GM12865 (cell line): ENCODE measurements at regions not wholly inside any gene's neighbourhood (a gene's known extent, or its start where the extent isn't known, plus 50 kb on each side); places are given as distances from the start of the nearest gene placed in this dataset.

Experiments used
- DNase-seq: peaks from one replicate; pipeline ENCODE4 v3.0.0; 2010; ENCODE audit warnings: low read depth
- H3K4me3 ChIP-seq: 2 replicates; pipeline ENCODE4 v1.5.1; 2011; ENCODE audit warnings: mild to moderate bottlenecking, low read depth, low read length, control low read depth
- CTCF ChIP-seq: IDR thresholded peaks from 2 replicates; pipeline ENCODE4 v1.5.1; 2011; ENCODE audit warnings: low read length, control low read depth, low read depth, inconsistent platforms; ENCODE audit not compliant: insufficient read depth; ENCODE audit errors: missing control alignments

- H3K4me3 ChIP-seq: no peak overlapping the region
- TF ChIP-seq CTCF: no peak
- no peak for DNase-seq
Observed at GRCh38 chr5:135208903-135209721, 175.1 kb upstream of the PITX1 start.

GRCh38 chr5:135208555-135208902 lies 174.5 kb upstream of the PITX1 start:
- H3K4me3 ChIP-seq: no peak overlapping the region
- TF ChIP-seq CTCF: no peak
- DNase-seq: no peak

- H3K4me3 ChIP-seq: no peak overlapping the region
- no peak for DNase-seq
- TF ChIP-seq CTCF: no peak
Observed at GRCh38 chr5:135207866-135208265, 173.8 kb upstream of the PITX1 start.

- no peak for DNase-seq
- TF ChIP-seq CTCF: no peak
- no peak overlapping the region for H3K4me3 ChIP-seq
Observed at GRCh38 chr5:135206862-135207261, 172.8 kb upstream of the PITX1 start.

- no peak overlapping the region for H3K4me3 ChIP-seq
- TF ChIP-seq CTCF: no peak
- no peak for DNase-seq
Observed at GRCh38 chr5:135205632-135206349, 171.8 kb upstream of the PITX1 start.

- peak; percentile 31 for TF ChIP-seq CTCF
- DNase-seq: no peak
- no peak overlapping the region for H3K4me3 ChIP-seq
Observed at GRCh38 chr5:135204151-135204600, 170.1 kb upstream of the PITX1 start.
